Peyer's patch (tissue), 4 donors: ENCODE measurements at regions not wholly inside any gene's neighbourhood (a gene's known extent, or its start where the extent isn't known, plus 50 kb on each side); places are given as distances from the start of the nearest gene placed in this dataset.

Experiments used
- DNase-seq, 3 donors: peaks; one replicate each; pipeline ENCODE4 v3.0.0-alpha.2; 2017 to 2019
- H3K27ac ChIP-seq, 4 donors: fragments of 200-600 bp; sonication (generic); one replicate each; pipeline ENCODE4 v1.5.1; 2016 to 2019
- H3K27me3 ChIP-seq, 2 donors: fragments of 200-600 bp; sonication (generic); one replicate each; pipeline ENCODE4 v1.5.1; 2019
- H3K36me3 ChIP-seq, 3 donors: fragments of 200-600 bp; sonication (generic); one replicate each; pipeline ENCODE4 v1.5.1; 2016 to 2019
- H3K4me1 ChIP-seq, 4 donors: fragments of 200-600 bp; sonication (generic); one replicate each; pipeline ENCODE4 v1.5.1; 2016 to 2019
- H3K4me3 ChIP-seq, 4 donors: fragments of 200-600 bp; sonication (generic); 1 replicate in 3 of 4; 2 replicates in 1 of 4; pipeline ENCODE4 v1.5.1; 2016 to 2019; ENCODE audit warnings: mild to moderate bottlenecking in 1 of 4
- H3K9me3 ChIP-seq, 4 donors: fragments of 200-600 bp; sonication (generic); one replicate each; pipeline ENCODE4 v1.5.1; 2016 to 2019; ENCODE audit warnings: mild to moderate bottlenecking in 1 of 4
- POLR2A ChIP-seq, 2 donors: fragments of 450-650 bp; IDR thresholded peaks; one replicate each; pipeline ENCODE4 v1.5.1; 2017; ENCODE audit warnings: antibody characterized with exemption in 2 of 2, mild to moderate bottlenecking in 2 of 2, moderate library complexity in 2 of 2
- TF ChIP-seq, protein P1 (sequence below), 6 experiments: fragments of 450-650 bp in 4 of 6; fragments of 200-600 bp in 2 of 6; sonication (generic) in 1 of 6; IDR thresholded peaks; one replicate each; pipeline ENCODE4 v1.5.1; 2017 to 2019; ENCODE audit warnings: antibody characterized with exemption in 6 of 6, mild to moderate bottlenecking in 3 of 6, moderate library complexity in 1 of 6

DNA sequence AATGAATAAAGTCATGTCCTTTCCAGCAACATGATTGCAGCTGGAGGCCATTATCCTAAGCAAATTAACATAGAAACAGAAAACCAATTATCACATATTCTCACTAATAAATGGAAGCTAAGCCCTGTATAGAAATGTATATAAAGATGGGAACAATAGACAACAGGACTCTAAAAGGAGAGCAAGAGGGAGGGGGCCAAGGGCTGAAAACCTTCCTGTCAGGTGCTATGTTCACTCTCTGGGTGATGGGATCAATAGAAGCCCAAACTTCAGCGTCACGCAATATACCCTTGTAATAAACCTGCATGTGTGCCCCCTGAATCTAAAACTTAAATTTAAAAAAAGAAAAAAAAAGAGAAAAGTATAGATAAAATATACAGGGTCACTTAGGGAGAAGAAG is 163.7 kb upstream of the ACO1 start:
- no peaks in the 10 kb centered on the region for H3K36me3 ChIP-seq
- no peak for TF ChIP-seq POLR2A (IDR thresholded peaks at IDR 0.05)
- TF ChIP-seq, protein P1, sequence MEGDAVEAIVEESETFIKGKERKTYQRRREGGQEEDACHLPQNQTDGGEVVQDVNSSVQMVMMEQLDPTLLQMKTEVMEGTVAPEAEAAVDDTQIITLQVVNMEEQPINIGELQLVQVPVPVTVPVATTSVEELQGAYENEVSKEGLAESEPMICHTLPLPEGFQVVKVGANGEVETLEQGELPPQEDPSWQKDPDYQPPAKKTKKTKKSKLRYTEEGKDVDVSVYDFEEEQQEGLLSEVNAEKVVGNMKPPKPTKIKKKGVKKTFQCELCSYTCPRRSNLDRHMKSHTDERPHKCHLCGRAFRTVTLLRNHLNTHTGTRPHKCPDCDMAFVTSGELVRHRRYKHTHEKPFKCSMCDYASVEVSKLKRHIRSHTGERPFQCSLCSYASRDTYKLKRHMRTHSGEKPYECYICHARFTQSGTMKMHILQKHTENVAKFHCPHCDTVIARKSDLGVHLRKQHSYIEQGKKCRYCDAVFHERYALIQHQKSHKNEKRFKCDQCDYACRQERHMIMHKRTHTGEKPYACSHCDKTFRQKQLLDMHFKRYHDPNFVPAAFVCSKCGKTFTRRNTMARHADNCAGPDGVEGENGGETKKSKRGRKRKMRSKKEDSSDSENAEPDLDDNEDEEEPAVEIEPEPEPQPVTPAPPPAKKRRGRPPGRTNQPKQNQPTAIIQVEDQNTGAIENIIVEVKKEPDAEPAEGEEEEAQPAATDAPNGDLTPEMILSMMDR (IDR thresholded peaks at IDR 0.05), result no peak
- no peak for DNase-seq
- H3K9me3 ChIP-seq, result no peaks in the 10 kb centered on the region
- H3K27ac ChIP-seq, result no peak overlapping the region
- no peaks in the 10 kb centered on the region for H3K4me1 ChIP-seq
- no peak overlapping the region for H3K4me3 ChIP-seq
- no peaks in the 10 kb centered on the region for H3K27me3 ChIP-seq

DNA sequence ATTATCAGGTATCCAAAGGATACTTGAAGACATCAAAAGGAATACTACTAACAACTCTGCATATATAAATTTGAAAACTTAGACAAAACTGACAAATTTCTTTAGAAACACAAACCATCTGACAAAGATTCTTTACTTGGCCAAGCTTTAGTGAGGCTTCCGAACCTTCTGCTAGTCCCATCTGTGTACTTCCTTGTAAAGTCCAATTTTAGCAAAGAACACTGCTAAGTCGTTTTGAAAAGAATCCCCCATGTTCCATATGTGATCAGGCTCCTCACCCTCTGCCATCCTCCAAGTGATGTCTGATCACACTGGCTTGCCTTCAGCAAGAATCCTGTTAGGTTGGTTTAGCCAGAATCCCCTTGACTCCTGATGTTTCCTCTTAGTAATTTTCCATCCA is 150.0 kb upstream of the ACO1 start:
- H3K27ac ChIP-seq, result no peak overlapping the region
- no peaks in the 10 kb centered on the region for H3K36me3 ChIP-seq
- DNase-seq, result no peak
- no peak overlapping the region for H3K4me3 ChIP-seq
- no peaks in the 10 kb centered on the region for H3K27me3 ChIP-seq
- H3K9me3 ChIP-seq, result no peaks in the 10 kb centered on the region
- H3K4me1 ChIP-seq, result no peaks in the 10 kb centered on the region
- TF ChIP-seq POLR2A (IDR thresholded peaks at IDR 0.05), result no peak
- TF ChIP-seq, protein P1 (IDR thresholded peaks at IDR 0.05), result no peak

DNA sequence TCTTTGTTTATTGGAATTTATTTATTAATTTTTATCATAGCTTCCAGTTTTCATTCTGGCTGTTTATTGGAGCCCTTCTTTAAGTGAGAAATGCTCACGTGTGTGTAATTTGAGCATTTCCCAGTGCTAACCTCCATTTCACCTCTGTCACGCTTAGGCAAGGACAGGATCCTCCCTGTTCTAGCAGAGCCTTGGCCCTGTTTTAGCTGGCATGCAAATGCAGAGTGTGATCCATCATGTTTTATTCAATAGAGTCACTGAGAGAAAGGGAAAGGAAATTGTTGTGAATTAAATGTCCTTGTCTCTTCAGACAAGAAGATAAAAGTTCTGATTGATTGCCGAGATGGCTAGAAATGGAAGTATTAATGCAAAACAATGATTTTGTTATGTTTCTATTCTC is 137.3 kb upstream of the ACO1 start:
- no peaks in the 10 kb centered on the region for H3K4me1 ChIP-seq
- TF ChIP-seq POLR2A (IDR thresholded peaks at IDR 0.05), result no peak
- TF ChIP-seq, protein P1 (IDR thresholded peaks at IDR 0.05), result no peak
- H3K4me3 ChIP-seq, result no peak overlapping the region
- H3K27me3 ChIP-seq, result no peaks in the 10 kb centered on the region
- H3K27ac ChIP-seq, result no peak overlapping the region
- no peak for DNase-seq
- no peaks in the 10 kb centered on the region for H3K9me3 ChIP-seq
- no peaks in the 10 kb centered on the region for H3K36me3 ChIP-seq

DNA sequence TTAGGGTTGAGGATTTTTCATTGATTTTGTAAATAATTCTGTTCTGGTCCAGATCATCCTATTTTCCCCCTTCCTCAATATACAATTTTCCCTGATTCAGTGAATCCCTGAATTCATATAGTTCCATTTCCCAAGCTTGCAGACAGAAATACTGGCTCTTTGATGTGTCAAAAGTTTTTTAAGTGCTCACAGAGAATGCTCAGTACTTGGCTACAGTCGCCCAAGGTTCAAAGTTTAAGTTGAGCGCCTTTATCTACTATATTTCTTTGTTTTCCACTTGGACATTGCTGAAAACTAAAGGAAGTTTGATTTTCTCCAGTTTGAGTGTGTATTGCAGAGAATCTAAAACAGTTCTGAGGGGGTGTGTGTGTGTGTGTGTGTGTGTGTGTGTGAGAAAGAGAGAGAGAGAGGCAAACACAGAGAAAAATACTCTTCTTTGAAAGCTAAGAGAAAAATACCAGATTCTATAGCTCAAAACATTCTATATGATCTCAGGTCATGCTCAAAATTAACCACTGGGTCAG is 136.2 kb upstream of the ACO1 start:
- Histone ChIP-seq H3K27ac (no peak overlapping the region), H3K36me3 (no peaks in the 10 kb centered on the region), H3K9me3 (no peaks in the 10 kb centered on the region), H3K4me3 (no peak overlapping the region), H3K4me1 (no peaks in the 10 kb centered on the region), H3K27me3 (no peaks in the 10 kb centered on the region)
- TF ChIP-seq, protein P1 (IDR thresholded peaks at IDR 0.05), result no peak
- TF ChIP-seq POLR2A (IDR thresholded peaks at IDR 0.05), result no peak
- DNase-seq, result no peak

DNA sequence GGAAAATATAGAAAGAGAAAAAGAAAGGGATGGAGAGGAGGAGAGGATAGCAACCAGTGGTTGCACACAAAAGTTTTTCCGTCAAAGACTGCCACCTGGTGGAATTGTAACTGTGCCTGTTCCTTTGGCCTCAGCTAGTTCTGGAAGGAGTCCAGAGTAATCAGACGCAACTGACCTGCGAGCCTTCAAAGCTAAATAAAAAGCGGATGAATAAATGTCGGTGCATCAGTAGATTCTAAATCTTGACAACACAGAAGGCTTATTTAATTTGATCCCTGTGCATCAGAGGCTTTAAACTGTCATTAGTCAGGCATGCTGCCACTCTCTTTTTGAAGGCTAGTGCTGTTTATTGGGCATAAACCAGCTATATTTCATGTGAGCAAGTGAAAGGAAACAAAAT is 132.9 kb upstream of the ACO1 start:
- Histone ChIP-seq H3K4me1 (no peaks in the 10 kb centered on the region), H3K4me3 (no peak overlapping the region), H3K36me3 (no peaks in the 10 kb centered on the region), H3K27me3 (no peaks in the 10 kb centered on the region), H3K27ac (no peak overlapping the region), H3K9me3 (no peaks in the 10 kb centered on the region)
- peak in 1 of 3 donors; percentile 54 for DNase-seq
- TF ChIP-seq, protein P1 (IDR thresholded peaks at IDR 0.05), result peak in 4 of 6 experiments; percentile 44 to 52 (median 48)
- TF ChIP-seq POLR2A (IDR thresholded peaks at IDR 0.05), result no peak

DNA sequence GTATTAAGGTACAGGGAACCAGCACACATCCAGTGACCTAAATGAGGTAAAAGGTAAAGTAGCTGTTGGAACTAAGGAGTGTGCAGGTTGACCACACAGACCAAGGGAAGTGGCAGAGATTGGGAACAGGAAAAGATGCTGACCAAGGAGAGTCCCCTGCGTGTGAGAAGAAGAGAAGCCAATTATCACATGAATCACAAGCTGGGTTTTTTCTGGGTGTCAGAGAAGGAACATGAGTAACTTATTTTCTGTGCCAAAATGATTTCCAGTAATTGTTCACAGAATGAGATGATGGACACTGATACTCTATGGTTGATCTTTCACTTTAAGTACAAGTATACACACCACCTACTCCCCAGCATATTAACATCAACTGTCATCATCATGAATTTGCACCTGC is 130.7 kb upstream of the ACO1 start:
- H3K4me3 ChIP-seq, result no peak overlapping the region
- no peak for TF ChIP-seq POLR2A (IDR thresholded peaks at IDR 0.05)
- TF ChIP-seq, protein P1 (IDR thresholded peaks at IDR 0.05), result no peak
- DNase-seq, result no peak
- no peak overlapping the region for H3K27ac ChIP-seq
- H3K36me3 ChIP-seq, result no peaks in the 10 kb centered on the region
- H3K9me3 ChIP-seq, result no peaks in the 10 kb centered on the region
- no peaks in the 10 kb centered on the region for H3K4me1 ChIP-seq
- H3K27me3 ChIP-seq, result no peaks in the 10 kb centered on the region
